SK-N-SH (cell line): ENCODE measurements at regions not wholly inside any gene's neighbourhood (a gene's known extent, or its start where the extent isn't known, plus 50 kb on each side); places are given as distances from the start of the nearest gene placed in this dataset.

ENCODE experiments used
- TF ChIP-seq, protein P1 (sequence below): IDR thresholded peaks from 2 replicates; pipeline ENCODE4 v1.4.0; 2012; ENCODE audit warnings: low read depth, borderline replicate concordance
- TF ChIP-seq, protein P2 (sequence below): IDR thresholded peaks from 2 replicates; pipeline ENCODE4 v1.4.0; 2012; ENCODE audit warnings: low read depth

DNA sequence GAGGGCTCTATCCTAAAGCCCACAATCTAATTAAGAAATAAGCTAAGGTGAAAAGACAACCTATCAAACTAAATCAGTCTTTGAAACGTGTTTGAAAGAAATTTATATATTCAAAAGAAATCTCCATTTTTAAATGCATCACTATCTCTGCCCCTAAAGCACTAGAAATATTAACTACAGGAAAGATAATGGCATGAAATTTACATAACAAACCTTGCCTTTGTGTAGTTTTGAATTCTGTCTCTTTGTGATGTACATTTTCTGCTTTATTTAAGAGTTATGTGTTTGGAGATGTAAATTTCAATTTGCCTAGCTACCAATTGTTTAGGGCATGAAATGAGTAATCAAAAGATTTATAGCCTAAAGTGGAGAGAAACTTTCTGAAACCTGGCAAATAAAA lies 286.1 kb upstream of the TBX22 start (continued):
- TF ChIP-seq, protein P1, sequence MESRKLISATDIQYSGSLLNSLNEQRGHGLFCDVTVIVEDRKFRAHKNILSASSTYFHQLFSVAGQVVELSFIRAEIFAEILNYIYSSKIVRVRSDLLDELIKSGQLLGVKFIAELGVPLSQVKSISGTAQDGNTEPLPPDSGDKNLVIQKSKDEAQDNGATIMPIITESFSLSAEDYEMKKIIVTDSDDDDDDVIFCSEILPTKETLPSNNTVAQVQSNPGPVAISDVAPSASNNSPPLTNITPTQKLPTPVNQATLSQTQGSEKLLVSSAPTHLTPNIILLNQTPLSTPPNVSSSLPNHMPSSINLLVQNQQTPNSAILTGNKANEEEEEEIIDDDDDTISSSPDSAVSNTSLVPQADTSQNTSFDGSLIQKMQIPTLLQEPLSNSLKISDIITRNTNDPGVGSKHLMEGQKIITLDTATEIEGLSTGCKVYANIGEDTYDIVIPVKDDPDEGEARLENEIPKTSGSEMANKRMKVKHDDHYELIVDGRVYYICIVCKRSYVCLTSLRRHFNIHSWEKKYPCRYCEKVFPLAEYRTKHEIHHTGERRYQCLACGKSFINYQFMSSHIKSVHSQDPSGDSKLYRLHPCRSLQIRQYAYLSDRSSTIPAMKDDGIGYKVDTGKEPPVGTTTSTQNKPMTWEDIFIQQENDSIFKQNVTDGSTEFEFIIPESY = no peak
- TF ChIP-seq, protein P2, sequence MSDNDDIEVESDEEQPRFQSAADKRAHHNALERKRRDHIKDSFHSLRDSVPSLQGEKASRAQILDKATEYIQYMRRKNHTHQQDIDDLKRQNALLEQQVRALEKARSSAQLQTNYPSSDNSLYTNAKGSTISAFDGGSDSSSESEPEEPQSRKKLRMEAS = no peak
